CD4-positive, alpha-beta T cell treated with Interleukin-4 for 1 hour (primary cell): ENCODE measurements at regions not wholly inside any gene's neighbourhood (a gene's known extent, or its start where the extent isn't known, plus 50 kb on each side); places are given as distances from the start of the nearest gene placed in this dataset.
"Not testable (repeated sequence)": the region's sequence is repeated elsewhere in the genome, so short reads cannot be mapped to it uniquely, and the experiment has no call there.

ENCODE experiments used
- DNase-seq, 2 donors: peaks; one replicate each; pipeline ENCODE4 v3.0.0-alpha.2; 2020 to 2022

- not testable (repeated sequence) for DNase-seq
Measured at GRCh38 chr7:26424319-26424718, 132.7 kb downstream of the SNX10 start.

GRCh38 chr7:26425655-26426054 is 134.0 kb downstream of the SNX10 start:
- DNase-seq, result no peak

- no peak for DNase-seq
Measured at GRCh38 chr7:26426096-26426495, 134.4 kb downstream of the SNX10 start.

GRCh38 chr7:26428571-26428970 is 136.9 kb downstream of the SNX10 start:
- DNase-seq, result no peak

- DNase-seq, result no peak
Measured at GRCh38 chr7:26429168-26429567, 137.5 kb downstream of the SNX10 start.

GRCh38 chr7:26434974-26435373 is 143.3 kb downstream of the SNX10 start:
- no peak for DNase-seq

- no peak for DNase-seq
Measured at GRCh38 chr7:26437003-26437532, 145.4 kb downstream of the SNX10 start.

- DNase-seq, result no peak
Measured at GRCh38 chr7:26438078-26438477, 146.4 kb downstream of the SNX10 start.

GRCh38 chr7:26439521-26440232 is 148.0 kb downstream of the SNX10 start:
- DNase-seq, result no peak

- no peak for DNase-seq
Measured at GRCh38 chr7:26440233-26441001, 148.8 kb downstream of the SNX10 start.

- DNase-seq, result no peak
Measured at GRCh38 chr7:26441002-26441521, 149.4 kb downstream of the SNX10 start.

GRCh38 chr7:26441611-26442277 is 150.1 kb downstream of the SNX10 start:
- no peak for DNase-seq

- DNase-seq, result no peak
Measured at GRCh38 chr7:26443006-26443405, 151.3 kb downstream of the SNX10 start.

- DNase-seq, result no peak
Measured at GRCh38 chr7:26443751-26444150, 152.1 kb downstream of the SNX10 start.

GRCh38 chr7:26444555-26444954 is 152.9 kb downstream of the SNX10 start:
- DNase-seq, result no peak

- DNase-seq, result no peak
Measured at GRCh38 chr7:26447116-26447515, 155.5 kb downstream of the SNX10 start.

- DNase-seq, result no peak
Measured at GRCh38 chr7:26449175-26450165, 157.8 kb downstream of the SNX10 start.

- DNase-seq, result no peak
Measured at GRCh38 chr7:26451997-26452396, 160.3 kb downstream of the SNX10 start.

GRCh38 chr7:26454180-26454579 is 162.5 kb downstream of the SNX10 start:
- no peak for DNase-seq

- no peak for DNase-seq
Measured at GRCh38 chr7:26457696-26458327, 166.2 kb downstream of the SNX10 start.

GRCh38 chr7:26458466-26459145 is 166.9 kb downstream of the SNX10 start:
- no peak for DNase-seq
